ENCODE measurements at regions not wholly inside any gene's neighbourhood (a gene's known extent, or its start where the extent isn't known, plus 50 kb on each side); places are given as distances from the start of the nearest gene placed in this dataset.

DNA sequence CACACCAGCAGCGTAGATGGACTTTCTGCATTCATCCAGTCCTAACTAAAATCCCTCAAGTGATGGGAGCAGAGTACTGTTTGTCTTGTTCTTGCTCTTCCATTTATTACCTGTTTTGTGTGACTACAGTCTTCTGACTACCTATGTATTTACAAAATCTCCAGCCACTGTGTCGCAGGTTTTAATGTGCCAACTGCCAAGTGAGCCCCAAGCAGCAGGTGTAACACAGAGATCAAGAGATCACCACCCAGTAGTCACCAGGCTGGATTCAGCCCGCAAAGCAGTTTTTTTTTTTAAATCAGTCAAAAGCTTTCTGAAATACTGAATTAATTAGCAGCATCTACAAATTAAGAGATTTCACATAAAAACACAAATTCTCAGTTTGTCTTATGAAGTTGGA, 724.1 kb upstream of the USP15 start:
- TF ChIP-seq, protein P1, sequence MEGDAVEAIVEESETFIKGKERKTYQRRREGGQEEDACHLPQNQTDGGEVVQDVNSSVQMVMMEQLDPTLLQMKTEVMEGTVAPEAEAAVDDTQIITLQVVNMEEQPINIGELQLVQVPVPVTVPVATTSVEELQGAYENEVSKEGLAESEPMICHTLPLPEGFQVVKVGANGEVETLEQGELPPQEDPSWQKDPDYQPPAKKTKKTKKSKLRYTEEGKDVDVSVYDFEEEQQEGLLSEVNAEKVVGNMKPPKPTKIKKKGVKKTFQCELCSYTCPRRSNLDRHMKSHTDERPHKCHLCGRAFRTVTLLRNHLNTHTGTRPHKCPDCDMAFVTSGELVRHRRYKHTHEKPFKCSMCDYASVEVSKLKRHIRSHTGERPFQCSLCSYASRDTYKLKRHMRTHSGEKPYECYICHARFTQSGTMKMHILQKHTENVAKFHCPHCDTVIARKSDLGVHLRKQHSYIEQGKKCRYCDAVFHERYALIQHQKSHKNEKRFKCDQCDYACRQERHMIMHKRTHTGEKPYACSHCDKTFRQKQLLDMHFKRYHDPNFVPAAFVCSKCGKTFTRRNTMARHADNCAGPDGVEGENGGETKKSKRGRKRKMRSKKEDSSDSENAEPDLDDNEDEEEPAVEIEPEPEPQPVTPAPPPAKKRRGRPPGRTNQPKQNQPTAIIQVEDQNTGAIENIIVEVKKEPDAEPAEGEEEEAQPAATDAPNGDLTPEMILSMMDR (IDR thresholded peaks at IDR 0.05; ENCODE audit: low read depth, low read length, missing control alignments): no peak
- in situ Hi-C loops (cut with HindIII; ENCODE audit: low pct_ligation_motif_present, low sequenced_read_pairs): no loop called here

DNA sequence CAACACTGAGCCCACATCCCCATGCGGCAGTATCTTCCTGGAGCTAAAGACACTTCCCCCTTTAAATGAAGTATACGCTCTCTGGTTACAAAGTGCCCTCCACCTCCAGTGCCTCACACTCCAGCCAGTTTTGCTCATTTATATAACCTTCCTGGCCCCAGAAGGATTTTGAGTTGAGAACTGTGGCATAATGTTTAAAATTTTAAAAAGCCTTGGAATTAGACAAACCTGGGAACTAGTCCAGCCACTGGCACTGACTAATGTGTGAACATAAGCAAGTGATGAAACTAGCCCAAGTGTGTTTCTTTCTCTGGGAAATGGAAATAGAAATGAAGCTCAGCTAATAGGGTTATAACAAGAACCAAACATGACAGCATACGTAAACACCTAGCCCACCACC, 723.7 kb upstream of the USP15 start:
- Histone ChIP-seq H3K36me3 (replicated peaks) (no peaks in the 10 kb centered on the region), H3K4me3 (ENCODE audit: low read depth, low read length) (no peak overlapping the region), H3K27me3 (replicated peaks) (no peaks in the 10 kb centered on the region), H3K27ac (no peak overlapping the region)
- DNase-seq: peak; percentile 2
- in situ Hi-C loops (cut with HindIII; ENCODE audit: low pct_ligation_motif_present, low sequenced_read_pairs): no loop called here
- TF ChIP-seq, protein P1 (IDR thresholded peaks at IDR 0.05; ENCODE audit: low read depth, low read length, missing control alignments): no peak

More for the DNA sequence above, 724.1 kb upstream of the USP15 start:
- no peaks in the 10 kb centered on the region for H3K36me3 ChIP-seq (replicated peaks)
- H3K27me3 ChIP-seq (replicated peaks): no peaks in the 10 kb centered on the region
- H3K4me3 ChIP-seq (ENCODE audit: low read depth, low read length): no peak overlapping the region
- no peak overlapping the region for H3K27ac ChIP-seq
- DNase-seq: no peak

GRCh38 chr12:61538951-61539350, 721.3 kb upstream of the USP15 start:
- H3K27ac ChIP-seq: no peak overlapping the region
- TF ChIP-seq, protein P1 (IDR thresholded peaks at IDR 0.05; ENCODE audit: low read depth, low read length, missing control alignments): no peak
- H3K4me3 ChIP-seq (ENCODE audit: low read depth, low read length): no peak overlapping the region
- no peaks in the 10 kb centered on the region for H3K36me3 ChIP-seq (replicated peaks)
- peak; percentile 21 for DNase-seq
- no peaks in the 10 kb centered on the region for H3K27me3 ChIP-seq (replicated peaks)
- in situ Hi-C loops (cut with HindIII; ENCODE audit: low pct_ligation_motif_present, low sequenced_read_pairs): no loop called here

- in situ Hi-C loops (cut with HindIII; ENCODE audit: low pct_ligation_motif_present, low sequenced_read_pairs): no loop called here
- no peaks in the 10 kb centered on the region for H3K36me3 ChIP-seq (replicated peaks)
- no peak overlapping the region for H3K4me3 ChIP-seq (ENCODE audit: low read depth, low read length)
- TF ChIP-seq, protein P1 (IDR thresholded peaks at IDR 0.05; ENCODE audit: low read depth, low read length, missing control alignments): no peak
- no peak for DNase-seq
- H3K27me3 ChIP-seq (replicated peaks): no peaks in the 10 kb centered on the region
- no peak overlapping the region for H3K27ac ChIP-seq
These were observed 717.7 kb upstream of the USP15 start for GRCh38 chr12:61542551-61542950.

- peak; percentile 3 for DNase-seq
- no peaks in the 10 kb centered on the region for H3K36me3 ChIP-seq (replicated peaks)
- H3K4me3 ChIP-seq (ENCODE audit: low read depth, low read length): no peak overlapping the region
- TF ChIP-seq, protein P1 (IDR thresholded peaks at IDR 0.05; ENCODE audit: low read depth, low read length, missing control alignments): no peak
- in situ Hi-C loops (cut with HindIII; ENCODE audit: low pct_ligation_motif_present, low sequenced_read_pairs): no loop called here
- no peaks in the 10 kb centered on the region for H3K27me3 ChIP-seq (replicated peaks)
- no peak overlapping the region for H3K27ac ChIP-seq
These were observed 713.9 kb upstream of the USP15 start for GRCh38 chr12:61546296-61546695.

GRCh38 chr12:61553091-61553490, 707.1 kb upstream of the USP15 start:
- no peak overlapping the region for H3K4me3 ChIP-seq (ENCODE audit: low read depth, low read length)
- DNase-seq: no peak
- TF ChIP-seq, protein P1 (IDR thresholded peaks at IDR 0.05; ENCODE audit: low read depth, low read length, missing control alignments): no peak
- H3K27ac ChIP-seq: no peak overlapping the region
- H3K36me3 ChIP-seq (replicated peaks): no peaks in the 10 kb centered on the region
- H3K27me3 ChIP-seq (replicated peaks): no peaks in the 10 kb centered on the region
- in situ Hi-C loops (cut with HindIII; ENCODE audit: low pct_ligation_motif_present, low sequenced_read_pairs): no loop called here

Measured in brain microvascular endothelial cell (primary cell).